ENCODE measurements at regions not wholly inside any gene's neighbourhood (a gene's known extent, or its start where the extent isn't known, plus 50 kb on each side); places are given as distances from the start of the nearest gene placed in this dataset.

DNA sequence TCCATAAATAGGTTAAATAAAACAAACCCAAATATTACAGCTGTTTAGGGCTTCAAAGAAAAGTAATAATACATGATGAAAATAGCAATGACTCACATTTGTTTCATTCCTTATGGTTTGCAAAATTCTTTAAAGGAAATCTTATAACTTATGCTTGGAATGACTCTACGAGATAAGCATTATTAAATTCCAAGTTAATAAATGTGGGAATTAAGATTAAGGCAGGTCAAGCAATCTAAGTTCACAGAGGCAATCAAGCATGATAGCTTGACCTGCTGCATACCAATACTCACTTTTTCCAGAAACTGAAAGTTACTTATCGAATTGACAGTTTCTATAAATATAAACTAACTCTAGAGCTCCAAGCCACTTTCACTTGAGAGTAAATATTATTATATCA, 1002.9 kb upstream of the SEL1L start:
- Mint-ChIP-seq H3K27me3 (ENCODE audit: low read depth) (no peaks in the 10 kb centered on the region), H3K27ac (no peak overlapping the region), H3K36me3 (ENCODE audit: insufficient read depth in 2 of 2) (no peaks in the 10 kb centered on the region), H3K4me1 (ENCODE audit: low read depth) (no peaks in the 10 kb centered on the region), H3K4me3 (no peak overlapping the region), H3K9me3 (peaks cover 4 to 7% of the 10 kb centered on the region in 2 donors)
- no peak for DNase-seq
- ATAC-seq (replicated peaks in 1 of 2), result no peak

DNA sequence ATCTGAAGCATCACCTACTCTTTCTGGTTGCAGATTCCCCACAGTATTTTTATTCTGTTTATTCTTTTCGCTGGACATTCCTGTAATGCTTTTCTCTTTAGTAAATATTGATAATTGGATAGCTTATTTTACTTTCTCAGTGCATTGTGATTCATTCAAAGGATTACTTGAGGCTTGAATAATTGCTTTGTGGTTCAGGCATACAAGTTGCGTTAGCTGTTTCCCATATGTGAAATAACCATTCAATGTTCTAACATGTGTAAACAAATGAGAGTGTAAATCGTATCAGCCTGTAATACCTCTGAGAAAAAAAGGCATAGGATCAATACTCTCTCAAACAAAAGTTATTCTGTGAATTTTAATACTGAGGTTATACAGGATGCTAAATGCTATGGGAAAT, 1004.2 kb upstream of the SEL1L start:
- DNase-seq (no peak), ATAC-seq (replicated peaks in 1 of 2) (no peak)
- no peaks in the 10 kb centered on the region for H3K36me3 Mint-ChIP-seq (ENCODE audit: insufficient read depth in 2 of 2)
- H3K4me1 Mint-ChIP-seq (ENCODE audit: low read depth), result no peaks in the 10 kb centered on the region
- H3K27me3 Mint-ChIP-seq (ENCODE audit: low read depth), result no peaks in the 10 kb centered on the region
- H3K4me3 Mint-ChIP-seq, result no peak overlapping the region
- peaks cover 4 to 7% of the 10 kb centered on the region in 2 donors for H3K9me3 Mint-ChIP-seq
- H3K27ac Mint-ChIP-seq, result no peak overlapping the region

DNA sequence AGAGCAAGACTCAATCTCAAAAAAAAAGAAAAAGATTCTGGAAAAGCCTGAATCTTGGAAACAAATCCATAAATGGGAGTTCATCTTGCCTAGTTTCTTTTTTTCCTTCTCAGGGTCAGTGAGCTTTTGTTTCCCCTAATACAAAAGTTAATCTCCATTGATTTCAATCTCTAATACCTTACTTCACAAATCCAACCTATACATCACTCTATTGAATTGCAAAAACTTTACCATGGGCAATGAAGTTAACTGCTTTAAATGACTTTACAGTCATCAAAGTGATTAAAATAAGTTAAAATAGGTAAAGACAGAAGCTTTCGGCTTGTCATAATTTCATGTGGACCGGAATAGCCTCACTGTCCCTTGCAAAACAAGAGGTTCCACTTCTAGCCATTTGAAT, 1012.7 kb upstream of the SEL1L start:
- H3K9me3 Mint-ChIP-seq, result peaks cover 5 to 9% of the 10 kb centered on the region in 2 donors
- no peak for ATAC-seq (replicated peaks in 1 of 2)

GRCh38 chr14:82549306-82549990, 1015.8 kb upstream of the SEL1L start:
- Mint-ChIP-seq H3K4me3 (no peak overlapping the region), H3K4me1 (ENCODE audit: low read depth) (no peaks in the 10 kb centered on the region), H3K27me3 (ENCODE audit: low read depth) (no peaks in the 10 kb centered on the region), H3K9me3 (peaks cover 5 to 11% of the 10 kb centered on the region in 2 donors), H3K36me3 (ENCODE audit: insufficient read depth in 2 of 2) (no peaks in the 10 kb centered on the region), H3K27ac (no peak overlapping the region)
- DNase-seq (no peak), ATAC-seq (replicated peaks in 1 of 2) (no peak)

More for the DNA sequence above, 1012.7 kb upstream of the SEL1L start:
- Mint-ChIP-seq H3K36me3 (ENCODE audit: insufficient read depth in 2 of 2) (no peaks in the 10 kb centered on the region), H3K4me3 (no peak overlapping the region), H3K4me1 (ENCODE audit: low read depth) (no peaks in the 10 kb centered on the region), H3K27me3 (ENCODE audit: low read depth) (no peaks in the 10 kb centered on the region), H3K27ac (no peak overlapping the region)
- no peak for DNase-seq

DNA sequence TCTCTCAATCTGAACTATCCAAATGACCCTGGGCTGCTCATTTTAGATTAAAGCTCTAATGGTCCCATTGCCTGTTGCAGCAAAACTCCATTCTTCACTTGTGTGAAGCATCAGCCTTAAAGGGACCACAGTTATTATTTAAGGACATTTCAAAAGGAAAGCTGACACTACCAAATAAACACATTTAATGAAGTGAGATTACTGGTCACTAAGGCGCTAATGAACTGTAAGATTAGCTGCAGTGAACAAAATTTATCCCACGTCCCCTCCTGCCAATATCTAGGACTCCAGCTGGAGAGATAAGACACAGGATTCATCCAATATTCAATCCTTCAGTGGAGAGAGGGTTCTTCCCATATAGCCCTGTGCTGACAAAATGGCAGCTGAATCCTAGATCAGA, 1029.2 kb upstream of the SEL1L start:
- H3K27me3 Mint-ChIP-seq (ENCODE audit: low read depth), result no peaks in the 10 kb centered on the region
- ATAC-seq (replicated peaks in 1 of 2) (no peak), DNase-seq (no peak)
- H3K27ac Mint-ChIP-seq, result no peak overlapping the region
- H3K9me3 Mint-ChIP-seq, result peaks cover 5 to 16% of the 10 kb centered on the region in 2 donors
- H3K4me1 Mint-ChIP-seq (ENCODE audit: low read depth), result no peaks in the 10 kb centered on the region
- H3K4me3 Mint-ChIP-seq, result no peak overlapping the region
- peaks cover 0 to 2% of the 10 kb centered on the region in 2 donors for H3K36me3 Mint-ChIP-seq (ENCODE audit: insufficient read depth in 2 of 2)

DNA sequence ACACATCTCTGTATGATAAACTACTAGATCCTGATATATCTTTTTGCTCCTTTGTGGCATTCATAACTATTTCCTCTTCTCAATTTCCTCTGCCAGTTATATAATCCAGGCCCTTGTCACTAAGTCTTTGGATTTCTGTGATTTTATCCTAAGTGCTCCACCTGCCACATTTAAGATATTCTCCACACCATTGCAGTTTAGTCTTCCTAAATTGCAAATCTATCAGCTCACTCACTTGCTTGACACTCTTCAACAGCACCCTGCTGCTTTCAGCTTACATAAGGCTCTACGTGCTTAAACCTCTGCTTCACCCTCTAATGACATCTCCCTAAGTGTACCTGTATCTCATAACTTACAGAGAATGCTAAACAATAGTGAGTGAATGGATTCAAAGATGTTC, 1032.2 kb upstream of the SEL1L start:
- Mint-ChIP-seq H3K27me3 (ENCODE audit: low read depth) (no peaks in the 10 kb centered on the region), H3K27ac (no peak overlapping the region), H3K9me3 (peaks cover 7 to 14% of the 10 kb centered on the region in 2 donors), H3K4me3 (no peak overlapping the region), H3K36me3 (ENCODE audit: insufficient read depth in 2 of 2) (peaks cover 0 to 2% of the 10 kb centered on the region in 2 donors), H3K4me1 (ENCODE audit: low read depth) (no peaks in the 10 kb centered on the region)
- DNase-seq (no peak), ATAC-seq (replicated peaks in 1 of 2) (no peak)

DNA sequence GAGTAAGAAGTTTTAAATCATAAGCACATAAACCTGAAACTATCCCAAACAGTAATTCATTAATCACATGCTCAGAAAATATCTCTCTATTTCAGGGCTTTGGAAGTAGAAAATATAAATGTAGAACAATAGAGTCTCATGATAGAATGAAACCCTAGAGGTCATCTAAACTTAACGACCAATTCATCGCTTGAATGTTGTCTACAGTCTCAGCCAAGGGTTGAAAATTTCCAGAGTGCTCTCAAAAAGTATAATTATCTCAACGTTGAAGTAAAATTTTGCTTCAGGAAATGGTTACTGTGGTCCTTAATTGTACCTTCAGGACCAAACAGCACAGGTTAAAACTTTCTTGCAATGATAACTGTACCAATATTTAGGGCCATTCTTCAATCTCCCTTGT, 1053.6 kb upstream of the SEL1L start:
- no peak for DNase-seq

DNA sequence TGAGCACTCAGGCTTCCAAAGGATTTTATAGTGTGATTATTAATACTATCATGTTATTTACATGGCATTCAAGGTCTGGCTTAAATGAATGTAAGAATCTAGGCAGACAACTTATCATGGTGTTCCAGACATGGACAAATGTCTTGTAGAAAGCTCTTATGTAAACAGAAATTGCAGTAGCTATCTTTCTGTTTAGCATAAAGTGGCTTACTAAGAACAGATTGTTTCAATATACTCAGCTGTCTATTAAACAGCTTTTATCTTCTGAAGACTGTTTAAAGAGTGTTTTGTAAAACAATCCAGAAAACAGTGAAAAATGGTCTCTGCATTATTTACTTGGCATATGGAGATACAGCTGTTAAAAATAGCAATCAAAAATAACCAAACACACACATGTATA, 1061.8 kb upstream of the SEL1L start:
- Mint-ChIP-seq H3K36me3 (ENCODE audit: insufficient read depth in 2 of 2) (no peaks in the 10 kb centered on the region), H3K4me1 (ENCODE audit: low read depth) (no peaks in the 10 kb centered on the region), H3K27me3 (ENCODE audit: low read depth) (no peaks in the 10 kb centered on the region), H3K4me3 (no peak overlapping the region), H3K27ac (no peak overlapping the region), H3K9me3 (peaks cover 4 to 13% of the 10 kb centered on the region in 2 donors)
- ATAC-seq (replicated peaks in 1 of 2) (no peak), DNase-seq (no peak)

More for the DNA sequence above, 1053.6 kb upstream of the SEL1L start:
- Mint-ChIP-seq H3K36me3 (ENCODE audit: insufficient read depth in 2 of 2) (no peaks in the 10 kb centered on the region), H3K4me1 (ENCODE audit: low read depth) (no peaks in the 10 kb centered on the region), H3K27ac (no peak overlapping the region), H3K9me3 (peaks cover 5 to 7% of the 10 kb centered on the region in 2 donors), H3K27me3 (ENCODE audit: low read depth) (no peaks in the 10 kb centered on the region), H3K4me3 (no peak overlapping the region)
- no peak for ATAC-seq (replicated peaks in 1 of 2)

GRCh38 chr14:82602794-82603193, 1069.1 kb upstream of the SEL1L start:
- Mint-ChIP-seq H3K27me3 (ENCODE audit: low read depth) (no peaks in the 10 kb centered on the region), H3K36me3 (ENCODE audit: insufficient read depth in 2 of 2) (no peaks in the 10 kb centered on the region), H3K9me3 (peaks cover 4 to 5% of the 10 kb centered on the region in 2 donors), H3K27ac (no peak overlapping the region), H3K4me1 (ENCODE audit: low read depth) (no peaks in the 10 kb centered on the region), H3K4me3 (no peak overlapping the region)
- ATAC-seq (replicated peaks in 1 of 2) (no peak), DNase-seq (no peak)

- no peak for DNase-seq
- Mint-ChIP-seq H3K4me3 (no peak overlapping the region), H3K9me3 (peaks cover 2% of the 10 kb centered on the region in 2 donors), H3K36me3 (ENCODE audit: insufficient read depth in 2 of 2) (no peaks in the 10 kb centered on the region), H3K27me3 (ENCODE audit: low read depth) (no peaks in the 10 kb centered on the region), H3K4me1 (ENCODE audit: low read depth) (no peaks in the 10 kb centered on the region), H3K27ac (no peak overlapping the region)
- ATAC-seq (replicated peaks in 1 of 2), result no peak
These were observed 1071.2 kb upstream of the SEL1L start for GRCh38 chr14:82604819-82605218.

DNA sequence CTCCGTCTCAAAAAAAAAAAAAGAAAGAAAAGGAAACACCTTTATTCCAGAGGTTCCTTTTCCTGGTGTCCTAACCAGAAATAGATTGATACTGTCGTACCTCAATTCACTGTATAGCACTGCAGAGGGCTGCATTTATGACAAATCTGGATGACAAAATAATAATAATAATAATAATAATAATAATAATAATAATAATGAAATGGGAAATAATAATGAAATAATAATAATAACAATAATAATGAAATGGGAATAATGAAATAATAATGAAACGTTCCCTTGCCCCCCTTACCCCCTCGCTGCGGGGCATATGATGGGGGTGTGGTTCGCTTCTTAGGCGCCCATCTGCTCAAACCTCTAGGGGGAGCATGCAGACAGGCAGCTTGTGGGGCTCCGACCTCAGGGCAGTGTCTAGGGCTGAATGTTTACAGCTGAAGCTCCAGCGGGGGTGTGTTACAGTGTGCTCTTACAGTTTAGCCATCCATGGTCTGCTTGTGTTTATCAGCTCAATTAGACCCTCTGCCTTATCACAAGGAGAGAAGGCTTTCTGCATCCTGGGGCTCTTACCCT, 1088.3 kb upstream of the SEL1L start:
- H3K4me1 Mint-ChIP-seq (ENCODE audit: low read depth), result no peaks in the 10 kb centered on the region
- no peak overlapping the region for H3K4me3 Mint-ChIP-seq
- DNase-seq (no peak), ATAC-seq (replicated peaks in 1 of 2) (no peak)
- H3K9me3 Mint-ChIP-seq, result peaks cover 1 to 8% of the 10 kb centered on the region in 2 donors
- no peaks in the 10 kb centered on the region for H3K27me3 Mint-ChIP-seq (ENCODE audit: low read depth)
- H3K36me3 Mint-ChIP-seq (ENCODE audit: insufficient read depth in 2 of 2), result peaks cover 0 to 2% of the 10 kb centered on the region in 2 donors
- H3K27ac Mint-ChIP-seq, result no peak overlapping the region

DNA sequence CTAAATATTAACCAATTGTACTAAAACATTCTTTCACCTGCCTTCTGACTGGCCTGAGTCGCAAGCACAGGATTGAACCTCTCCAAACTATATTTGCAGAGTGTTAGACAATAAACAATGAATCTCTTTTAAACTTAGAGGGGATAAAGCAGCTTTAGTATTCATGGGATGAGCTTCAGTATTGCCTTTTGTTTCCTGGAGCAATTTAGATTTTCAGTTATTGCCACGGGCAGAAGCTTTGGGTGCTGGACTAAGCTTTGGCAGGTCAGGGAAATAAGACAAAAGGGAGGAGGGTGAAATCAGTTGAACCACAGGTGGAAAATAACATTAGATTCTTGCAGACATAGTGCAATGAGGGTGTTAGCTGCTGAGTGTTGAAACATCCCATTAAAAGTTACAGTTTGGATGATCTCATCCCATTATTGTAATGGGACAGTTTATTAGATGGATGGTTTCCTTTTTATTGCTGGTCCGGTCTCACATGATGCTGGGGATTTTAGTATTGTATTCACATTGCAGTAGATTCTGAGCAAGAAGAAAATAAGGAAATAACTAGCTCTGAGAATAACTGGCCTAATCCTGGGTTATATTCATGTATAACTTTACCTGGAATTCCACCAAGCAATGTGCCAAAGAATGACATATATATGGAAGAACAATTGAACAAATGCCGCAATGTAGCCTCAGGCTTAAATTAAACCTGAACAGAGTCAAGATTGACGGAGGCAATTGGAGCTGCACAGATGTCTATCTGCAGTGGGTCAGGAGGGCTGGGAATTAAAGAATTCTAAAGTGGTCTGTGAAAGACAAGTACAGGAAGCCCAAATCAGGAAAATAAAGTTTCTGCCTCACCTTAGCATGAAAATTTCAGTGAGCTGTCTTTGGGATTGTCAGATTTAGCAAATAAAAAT, 1092.8 kb upstream of the SEL1L start:
- Mint-ChIP-seq H3K4me3 (no peak overlapping the region), H3K9me3 (peaks cover 6 to 11% of the 10 kb centered on the region in 2 donors), H3K27me3 (ENCODE audit: low read depth) (no peaks in the 10 kb centered on the region), H3K27ac (no peak overlapping the region), H3K36me3 (ENCODE audit: insufficient read depth in 2 of 2) (peaks cover 0 to 2% of the 10 kb centered on the region in 2 donors), H3K4me1 (ENCODE audit: low read depth) (no peaks in the 10 kb centered on the region)
- ATAC-seq (replicated peaks in 1 of 2), result no peak
- no peak for DNase-seq

DNA sequence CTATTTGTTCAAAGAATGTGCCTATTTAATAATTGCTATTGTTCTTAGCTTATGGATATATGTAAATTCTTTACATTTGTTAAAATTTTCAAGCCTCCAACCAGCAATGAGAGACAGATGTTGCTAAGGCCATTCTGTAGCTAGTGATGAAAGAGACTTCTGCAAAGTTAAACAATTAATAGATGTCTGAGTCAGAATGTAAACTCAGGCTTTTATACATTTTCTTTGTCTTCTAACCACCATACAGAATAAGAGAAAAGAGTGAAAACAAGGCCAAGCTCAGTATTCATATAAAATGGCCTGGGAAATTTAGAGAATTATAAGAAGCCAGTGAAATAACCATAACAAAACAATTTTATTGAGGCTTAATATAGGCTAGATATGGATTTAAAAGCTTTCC, 1102.3 kb upstream of the SEL1L start:
- Mint-ChIP-seq H3K36me3 (ENCODE audit: insufficient read depth in 2 of 2) (no peaks in the 10 kb centered on the region), H3K27me3 (ENCODE audit: low read depth) (no peaks in the 10 kb centered on the region), H3K27ac (no peak overlapping the region), H3K9me3 (peaks cover 3 to 8% of the 10 kb centered on the region in 2 donors), H3K4me3 (no peak overlapping the region), H3K4me1 (ENCODE audit: low read depth) (no peaks in the 10 kb centered on the region)
- DNase-seq (no peak), ATAC-seq (replicated peaks in 1 of 2) (no peak)

Data from activated T-cell treated with anti-CD3 and anti-CD28 coated beads, Interleukin-2, amount 50 U/mL, for 72 hours (primary cell).